K562 (cell line): ENCODE measurements at regions not wholly inside any gene's neighbourhood (a gene's known extent, or its start where the extent isn't known, plus 50 kb on each side); places are given as distances from the start of the nearest gene placed in this dataset.
A peak's percentile ranks its signal among the peaks of the same experiment; 100 is the strongest.

Experiments
- BHLHE40 ChIP-seq: IDR thresholded peaks from 2 replicates; pipeline ENCODE4 v1.6.1; 2011; ENCODE audit warnings: low read length, improper control_type of control experiment
- FOSL1 ChIP-seq: fragments of 200-800 bp; sonication (Bioruptor generic); conservative IDR thresholded peaks from 2 replicates; pipeline ENCODE4 v1.6.1; 2016; ENCODE audit warnings: missing genetic modification characterization, missing compliant biosample characterization
- KDM1A ChIP-seq, 2 experiments: fragments of 450-650 bp; IDR thresholded peaks; 2 replicates each; pipeline ENCODE4 v1.6.1; 2016; ENCODE audit warnings: mild to moderate bottlenecking in 2 of 2
- MAFF ChIP-seq: IDR thresholded peaks from 2 replicates; pipeline ENCODE4 v1.6.1; 2012; ENCODE audit warnings: low read length, improper control_type of control experiment
- NFE2 ChIP-seq: IDR thresholded peaks from 2 replicates; pipeline ENCODE4 v1.6.1; 2014; ENCODE audit warnings: antibody characterized with exemption, low read depth
- NFRKB ChIP-seq: fragments of 450-650 bp; IDR thresholded peaks from 2 replicates; pipeline ENCODE4 v1.6.1; 2016; ENCODE audit warnings: low read depth
- NR1H2 ChIP-seq: sonication (generic); formaldehyde crosslinking; IDR thresholded peaks from 2 replicates; pipeline ENCODE4 v1.4.0; 2020; ENCODE audit warnings: mild to moderate bottlenecking, missing genetic modification reagents
- NR4A1 ChIP-seq, 2 experiments: fragments of 250-450 bp in 1 of 2; fragments of 450-650 bp in 1 of 2; sonication (Bioruptor Pico) in 1 of 2; IDR thresholded peaks; 2 replicates each; pipeline versions ENCODE4 v1.4.0 to v1.6.1; 2016 to 2020; ENCODE audit warnings: mild to moderate bottlenecking in 2 of 2, missing compliant biosample characterization in 1 of 2, missing genetic modification characterization in 1 of 2, moderate library complexity in 1 of 2
- POLR2AphosphoS5 ChIP-seq: IDR thresholded peaks from 2 replicates; pipeline ENCODE4 v1.6.1; 2011; ENCODE audit warnings: mild to moderate bottlenecking, low read depth, low read length, moderate library complexity; ENCODE audit not compliant: control insufficient read depth, insufficient read depth
- PTBP1 ChIP-seq: fragments of 200-400 bp; formaldehyde crosslinking; IDR thresholded peaks from 2 replicates; pipeline ENCODE4 v1.6.1; 2017; ENCODE audit warnings: low read depth, low read length
- TCF3 ChIP-seq: sonication (generic); formaldehyde crosslinking; IDR thresholded peaks from 2 replicates; pipeline ENCODE4 v1.4.0; 2020; ENCODE audit warnings: mild to moderate bottlenecking, missing genetic modification reagents
- YBX1 ChIP-seq: fragments of 450-650 bp; IDR thresholded peaks from 2 replicates; pipeline ENCODE4 v1.7.1; 2016; ENCODE audit warnings: mild to moderate bottlenecking
- ZC3H8 ChIP-seq: fragments of 450-650 bp; IDR thresholded peaks from 2 replicates; pipeline ENCODE4 v1.6.1; 2017
- ZFPM2 ChIP-seq: fragments of 250-450 bp; sonication (Bioruptor Pico); IDR thresholded peaks from 2 replicates; pipeline ENCODE4 v1.5.1; 2022; ENCODE audit warnings: mild to moderate bottlenecking
- ZNF212 ChIP-seq: fragments of 450-650 bp; formaldehyde crosslinking; IDR thresholded peaks from 2 replicates; pipeline ENCODE4 v1.4.0; 2020; ENCODE audit warnings: mild to moderate bottlenecking
- ZNF830 ChIP-seq: fragments of 250-450 bp; sonication (Bioruptor Pico); IDR thresholded peaks from 2 replicates; pipeline ENCODE4 v1.5.0; 2021; ENCODE audit warnings: mild to moderate bottlenecking
- TF ChIP-seq, protein P1 (sequence below): fragments of 450-650 bp; IDR thresholded peaks from 2 replicates; pipeline ENCODE4 v1.6.1; 2016
- TF ChIP-seq, protein P2 (sequence below), 2 experiments: fragments of 200-800 bp in 1 of 2; sonication (Bioruptor generic) in 1 of 2; sonication (generic) in 1 of 2; formaldehyde crosslinking in 1 of 2; IDR thresholded peaks in 1 of 2; conservative IDR thresholded peaks in 1 of 2; 2 replicates each; pipeline versions ENCODE4 v1.5.0 to v1.6.1; 2016 to 2020; ENCODE audit warnings: missing compliant biosample characterization in 1 of 2, missing genetic modification characterization in 1 of 2, missing genetic modification reagents in 1 of 2
- TF ChIP-seq, protein P3 (sequence below), 2 experiments: IDR thresholded peaks in 1 of 2; conservative IDR thresholded peaks in 1 of 2; 2 replicates each; pipeline ENCODE4 v1.6.1; 2016; ENCODE audit warnings: low read depth in 2 of 2, mild to moderate bottlenecking in 1 of 2, missing compliant biosample characterization in 1 of 2, missing genetic modification characterization in 1 of 2, moderate library complexity in 1 of 2
- TF ChIP-seq, protein P4 (sequence below): fragments of 250-450 bp; sonication (Bioruptor Pico); IDR thresholded peaks from 2 replicates; pipeline ENCODE4 v1.4.0; 2020
- TF ChIP-seq, protein P5 (sequence below): fragments of 450-650 bp; IDR thresholded peaks from 2 replicates; pipeline ENCODE4 v1.6.1; 2016; ENCODE audit warnings: borderline replicate concordance

DNA sequence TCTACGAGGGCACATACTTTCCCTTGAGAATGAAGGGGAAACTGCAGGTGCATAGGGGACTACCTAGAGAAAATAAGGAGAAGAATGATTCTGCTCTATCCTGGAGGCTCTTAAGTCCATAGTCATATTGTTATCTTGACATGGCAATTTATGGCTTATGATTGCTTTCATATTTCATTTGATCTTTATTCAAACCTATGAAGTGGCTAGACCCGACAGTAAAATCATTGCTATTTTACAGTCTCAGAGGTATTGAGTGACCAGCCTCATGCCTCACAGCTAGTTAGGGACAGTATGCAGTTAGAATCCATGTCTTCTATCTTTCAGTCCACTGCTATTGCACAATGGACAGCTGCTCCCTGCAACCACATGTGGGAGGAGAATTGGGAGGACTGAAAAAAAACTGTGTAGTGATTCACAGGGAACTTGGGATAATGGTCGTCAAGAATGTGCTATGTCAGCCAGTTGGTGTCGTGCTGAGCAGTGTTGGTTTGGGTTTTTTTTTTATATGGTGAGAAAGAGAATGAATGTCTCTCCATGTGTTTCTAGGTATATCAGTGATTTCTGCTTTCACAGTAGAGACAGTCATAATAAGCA is 63.2 kb upstream of the SPPL2A start (continued):
- TF ChIP-seq, protein P1, sequence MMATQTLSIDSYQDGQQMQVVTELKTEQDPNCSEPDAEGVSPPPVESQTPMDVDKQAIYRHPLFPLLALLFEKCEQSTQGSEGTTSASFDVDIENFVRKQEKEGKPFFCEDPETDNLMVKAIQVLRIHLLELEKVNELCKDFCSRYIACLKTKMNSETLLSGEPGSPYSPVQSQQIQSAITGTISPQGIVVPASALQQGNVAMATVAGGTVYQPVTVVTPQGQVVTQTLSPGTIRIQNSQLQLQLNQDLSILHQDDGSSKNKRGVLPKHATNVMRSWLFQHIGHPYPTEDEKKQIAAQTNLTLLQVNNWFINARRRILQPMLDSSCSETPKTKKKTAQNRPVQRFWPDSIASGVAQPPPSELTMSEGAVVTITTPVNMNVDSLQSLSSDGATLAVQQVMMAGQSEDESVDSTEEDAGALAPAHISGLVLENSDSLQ: peak; percentile 14; the same call in 1 of the 2 replicates
- no peak for TF ChIP-seq BHLHE40
- TF ChIP-seq ZNF830 (CRISPR knock-in tag): no peak
- TF ChIP-seq KDM1A (IDR thresholded peaks at IDR 0.05): 0 out of 4 replicates have a peak, but pooled peaks of 1 of the 2 experiments have one; percentile 25
- TF ChIP-seq PTBP1: no peak
- no peak for TF ChIP-seq NR4A1 (CRISPR knock-in tag; IDR thresholded peaks at IDR 0.05)
- no peak for TF ChIP-seq NR4A1 (tag; IDR thresholded peaks at IDR 0.05)
- TF ChIP-seq NR1H2 (CRISPR knock-in tag): no peak
- TF ChIP-seq, protein P2, sequence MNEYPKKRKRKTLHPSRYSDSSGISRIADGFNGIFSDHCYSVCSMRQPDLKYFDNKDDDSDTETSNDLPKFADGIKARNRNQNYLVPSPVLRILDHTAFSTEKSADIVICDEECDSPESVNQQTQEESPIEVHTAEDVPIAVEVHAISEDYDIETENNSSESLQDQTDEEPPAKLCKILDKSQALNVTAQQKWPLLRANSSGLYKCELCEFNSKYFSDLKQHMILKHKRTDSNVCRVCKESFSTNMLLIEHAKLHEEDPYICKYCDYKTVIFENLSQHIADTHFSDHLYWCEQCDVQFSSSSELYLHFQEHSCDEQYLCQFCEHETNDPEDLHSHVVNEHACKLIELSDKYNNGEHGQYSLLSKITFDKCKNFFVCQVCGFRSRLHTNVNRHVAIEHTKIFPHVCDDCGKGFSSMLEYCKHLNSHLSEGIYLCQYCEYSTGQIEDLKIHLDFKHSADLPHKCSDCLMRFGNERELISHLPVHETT (CRISPR knock-in tag; conservative IDR thresholded peaks at IDR 0.05 in 1 of 2, IDR thresholded peaks at IDR 0.05 in 1 of 2): no peak
- peak; percentile 58; the same call in 1 of the 2 replicates for TF ChIP-seq MAFF
- peak; percentile 7; the same call in 1 of the 2 replicates for TF ChIP-seq TCF3 (CRISPR knock-in tag)
- no peak for TF ChIP-seq ZFPM2 (CRISPR knock-in tag)
- TF ChIP-seq, protein P3, sequence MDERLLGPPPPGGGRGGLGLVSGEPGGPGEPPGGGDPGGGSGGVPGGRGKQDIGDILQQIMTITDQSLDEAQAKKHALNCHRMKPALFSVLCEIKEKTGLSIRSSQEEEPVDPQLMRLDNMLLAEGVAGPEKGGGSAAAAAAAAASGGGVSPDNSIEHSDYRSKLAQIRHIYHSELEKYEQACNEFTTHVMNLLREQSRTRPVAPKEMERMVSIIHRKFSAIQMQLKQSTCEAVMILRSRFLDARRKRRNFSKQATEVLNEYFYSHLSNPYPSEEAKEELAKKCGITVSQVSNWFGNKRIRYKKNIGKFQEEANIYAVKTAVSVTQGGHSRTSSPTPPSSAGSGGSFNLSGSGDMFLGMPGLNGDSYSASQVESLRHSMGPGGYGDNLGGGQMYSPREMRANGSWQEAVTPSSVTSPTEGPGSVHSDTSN (CRISPR knock-in tag; IDR thresholded peaks at IDR 0.05; ENCODE audit: low read depth): no peak
- TF ChIP-seq, protein P3 (tag; conservative IDR thresholded peaks at IDR 0.05; ENCODE audit: low read depth): peak; percentile 75
- no peak for TF ChIP-seq POLR2AphosphoS5
- TF ChIP-seq, protein P4, sequence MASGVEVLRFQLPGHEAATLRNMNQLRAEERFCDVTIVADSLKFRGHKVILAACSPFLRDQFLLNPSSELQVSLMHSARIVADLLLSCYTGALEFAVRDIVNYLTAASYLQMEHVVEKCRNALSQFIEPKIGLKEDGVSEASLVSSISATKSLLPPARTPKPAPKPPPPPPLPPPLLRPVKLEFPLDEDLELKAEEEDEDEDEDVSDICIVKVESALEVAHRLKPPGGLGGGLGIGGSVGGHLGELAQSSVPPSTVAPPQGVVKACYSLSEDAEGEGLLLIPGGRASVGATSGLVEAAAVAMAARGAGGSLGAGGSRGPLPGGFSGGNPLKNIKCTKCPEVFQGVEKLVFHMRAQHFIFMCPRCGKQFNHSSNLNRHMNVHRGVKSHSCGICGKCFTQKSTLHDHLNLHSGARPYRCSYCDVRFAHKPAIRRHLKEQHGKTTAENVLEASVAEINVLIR: no peak
- peak; percentile 76 for TF ChIP-seq FOSL1 (tag)
- TF ChIP-seq NFRKB: no peak
- TF ChIP-seq, protein P5, sequence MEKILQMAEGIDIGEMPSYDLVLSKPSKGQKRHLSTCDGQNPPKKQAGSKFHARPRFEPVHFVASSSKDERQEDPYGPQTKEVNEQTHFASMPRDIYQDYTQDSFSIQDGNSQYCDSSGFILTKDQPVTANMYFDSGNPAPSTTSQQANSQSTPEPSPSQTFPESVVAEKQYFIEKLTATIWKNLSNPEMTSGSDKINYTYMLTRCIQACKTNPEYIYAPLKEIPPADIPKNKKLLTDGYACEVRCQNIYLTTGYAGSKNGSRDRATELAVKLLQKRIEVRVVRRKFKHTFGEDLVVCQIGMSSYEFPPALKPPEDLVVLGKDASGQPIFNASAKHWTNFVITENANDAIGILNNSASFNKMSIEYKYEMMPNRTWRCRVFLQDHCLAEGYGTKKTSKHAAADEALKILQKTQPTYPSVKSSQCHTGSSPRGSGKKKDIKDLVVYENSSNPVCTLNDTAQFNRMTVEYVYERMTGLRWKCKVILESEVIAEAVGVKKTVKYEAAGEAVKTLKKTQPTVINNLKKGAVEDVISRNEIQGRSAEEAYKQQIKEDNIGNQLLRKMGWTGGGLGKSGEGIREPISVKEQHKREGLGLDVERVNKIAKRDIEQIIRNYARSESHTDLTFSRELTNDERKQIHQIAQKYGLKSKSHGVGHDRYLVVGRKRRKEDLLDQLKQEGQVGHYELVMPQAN: no peak
- TF ChIP-seq ZNF212 (CRISPR knock-in tag): no peak
- no peak for TF ChIP-seq ZC3H8
- no peak for TF ChIP-seq YBX1
- TF ChIP-seq NFE2: peak; percentile 58; the same call in 1 of the 2 replicates
